ENCODE measurements at regions not wholly inside any gene's neighbourhood (a gene's known extent, or its start where the extent isn't known, plus 50 kb on each side); places are given as distances from the start of the nearest gene placed in this dataset.

GRCh38 chr12:38149395-38150073, 167.0 kb upstream of the ALG10B start:
- TF ChIP-seq Cebpa-rat (IDR thresholded peaks at IDR 0.05): no peak
- no peak overlapping the region for H3K4me2 ChIP-seq
- H3K9ac ChIP-seq: no peak overlapping the region
- no peak overlapping the region for H3K27ac ChIP-seq
- H4K20me1 ChIP-seq: no peaks in the 10 kb centered on the region
- H3K4me1 ChIP-seq: no peaks in the 10 kb centered on the region
- peaks cover 70 to 96% (median 86%) of the 10 kb centered on the region in 11 experiments for H3K9me3 ChIP-seq (replicated peaks in 1 of 11)
- no peak overlapping the region for H3K4me3 ChIP-seq
- no peaks in the 10 kb centered on the region for H3K27me3 ChIP-seq
- H3K36me3 ChIP-seq: no peaks in the 10 kb centered on the region

DNA sequence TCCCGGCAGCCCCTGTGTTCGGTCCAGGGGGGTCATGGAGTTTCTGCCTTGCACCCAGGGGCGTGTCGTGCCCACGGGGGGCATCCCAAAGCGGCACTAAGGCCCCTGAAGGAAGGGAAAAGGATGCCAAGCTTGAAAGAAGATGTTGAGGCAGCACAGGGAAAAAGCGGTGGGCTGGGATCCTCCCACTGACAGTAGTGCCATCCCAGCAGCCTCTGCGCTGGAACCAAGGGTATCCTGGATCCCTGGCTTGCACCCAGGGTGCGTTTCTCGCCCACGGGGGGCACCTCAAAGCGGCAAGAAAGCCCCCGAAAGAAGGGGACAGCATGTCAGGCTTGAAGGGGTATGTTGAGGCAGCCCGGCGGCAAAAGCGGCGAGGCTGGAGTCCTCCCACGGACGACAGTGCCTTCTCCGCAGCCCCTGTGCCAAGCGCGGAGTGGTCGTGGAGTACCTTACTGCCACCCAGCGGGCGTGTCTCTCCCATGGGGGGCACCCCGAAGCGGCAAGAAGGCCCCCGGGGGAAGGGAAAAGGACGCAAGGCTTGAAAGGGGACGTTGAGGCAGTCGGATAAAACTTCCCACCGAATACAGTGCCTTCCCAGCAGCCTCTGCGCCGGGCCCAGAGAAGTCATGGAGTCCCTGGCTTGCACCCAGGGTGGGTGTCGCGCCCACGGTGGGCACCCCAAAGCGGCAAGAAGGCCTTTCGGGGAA, 164.4 kb upstream of the ALG10B start:
- no peak for TF ChIP-seq Cebpa-rat (IDR thresholded peaks at IDR 0.05)
- no peaks in the 10 kb centered on the region for H3K4me1 ChIP-seq
- H4K20me1 ChIP-seq: no peaks in the 10 kb centered on the region
- no peak overlapping the region for H3K4me2 ChIP-seq
- no peak overlapping the region for H3K9ac ChIP-seq
- no peaks in the 10 kb centered on the region for H3K27me3 ChIP-seq
- no peaks in the 10 kb centered on the region for H3K36me3 ChIP-seq
- no peak overlapping the region for H3K4me3 ChIP-seq
- no peak overlapping the region for H3K27ac ChIP-seq
- H3K9me3 ChIP-seq (replicated peaks in 1 of 11): peaks cover 67 to 96% (median 86%) of the 10 kb centered on the region in 11 experiments

DNA sequence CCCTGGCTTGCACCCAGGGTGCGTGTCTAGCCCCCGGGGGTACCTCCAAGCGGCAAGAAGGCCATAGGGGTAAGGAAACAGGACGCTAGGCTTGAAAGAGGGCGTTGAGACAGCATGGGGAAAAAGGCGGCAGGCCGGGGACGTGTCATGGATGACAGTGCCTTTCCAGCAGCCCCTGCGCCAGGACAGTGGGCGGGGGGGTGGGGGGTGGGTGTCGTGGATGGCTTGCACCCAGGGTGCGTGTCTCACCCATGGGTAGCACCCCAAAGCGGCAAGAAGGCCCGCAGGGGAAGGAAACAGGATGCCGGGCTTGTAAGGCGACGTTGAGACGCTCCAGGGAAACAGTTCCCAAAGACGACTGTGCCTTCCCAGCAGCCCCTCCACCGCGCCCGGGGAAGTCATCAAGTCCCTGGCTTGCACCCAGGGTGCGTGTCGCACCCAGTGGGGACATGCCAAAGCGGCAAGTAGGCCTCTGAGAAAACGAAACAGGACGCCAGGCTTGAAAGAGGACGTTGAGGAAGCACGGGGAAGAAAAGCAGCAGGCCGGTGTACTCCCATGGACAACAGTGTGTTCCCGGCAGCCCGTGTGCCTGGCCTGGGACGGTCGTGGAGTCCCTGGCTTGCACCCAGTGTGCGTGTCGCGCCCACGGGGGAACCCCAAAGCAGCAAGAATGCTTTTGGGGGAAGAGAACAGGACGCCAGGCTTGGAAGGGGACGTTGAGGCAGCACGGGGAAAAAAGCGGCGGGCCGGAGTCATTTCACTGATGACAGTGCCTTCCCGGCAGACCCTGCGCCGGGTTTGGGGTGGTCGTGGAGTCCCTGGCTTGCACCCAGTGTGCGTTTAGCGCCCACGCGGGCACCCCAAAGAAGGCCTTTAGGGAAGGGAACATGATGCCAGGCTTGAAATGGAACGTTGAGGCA, 163.5 kb upstream of the ALG10B start:
- no peaks in the 10 kb centered on the region for H3K36me3 ChIP-seq
- H3K4me1 ChIP-seq: no peaks in the 10 kb centered on the region
- no peak overlapping the region for H3K27ac ChIP-seq
- H3K9me3 ChIP-seq (replicated peaks in 1 of 11): peaks cover 68 to 96% (median 86%) of the 10 kb centered on the region in 11 experiments
- H3K9ac ChIP-seq: no peak overlapping the region
- no peak for TF ChIP-seq Cebpa-rat (IDR thresholded peaks at IDR 0.05)
- no peaks in the 10 kb centered on the region for H3K27me3 ChIP-seq
- H4K20me1 ChIP-seq: no peaks in the 10 kb centered on the region
- H3K4me2 ChIP-seq: no peak overlapping the region
- H3K4me3 ChIP-seq: no peak overlapping the region

- no peaks in the 10 kb centered on the region for H3K27me3 ChIP-seq
- no peak overlapping the region for H3K9ac ChIP-seq
- H4K20me1 ChIP-seq: no peaks in the 10 kb centered on the region
- H3K36me3 ChIP-seq: no peaks in the 10 kb centered on the region
- H3K4me2 ChIP-seq: no peak overlapping the region
- no peaks in the 10 kb centered on the region for H3K4me1 ChIP-seq
- no peak overlapping the region for H3K4me3 ChIP-seq
- H3K9me3 ChIP-seq (replicated peaks in 1 of 11): peaks cover 69 to 96% (median 88%) of the 10 kb centered on the region in 11 experiments
- no peak overlapping the region for H3K27ac ChIP-seq
- TF ChIP-seq Cebpa-rat (IDR thresholded peaks at IDR 0.05): no peak
Measured at GRCh38 chr12:38153737-38154061, 162.9 kb upstream of the ALG10B start.

- Histone ChIP-seq H3K4me3 (no peak overlapping the region), H4K20me1 (no peaks in the 10 kb centered on the region), H3K27me3 (no peaks in the 10 kb centered on the region), H3K4me1 (no peaks in the 10 kb centered on the region), H3K27ac (no peak overlapping the region), H3K4me2 (no peak overlapping the region), H3K9me3 (replicated peaks in 1 of 11) (peaks cover 71 to 98% (median 91%) of the 10 kb centered on the region in 11 experiments), H3K9ac (no peak overlapping the region), H3K36me3 (no peaks in the 10 kb centered on the region)
- TF ChIP-seq Cebpa-rat (IDR thresholded peaks at IDR 0.05): no peak
Measured at GRCh38 chr12:38154096-38155019, 162.2 kb upstream of the ALG10B start.

DNA sequence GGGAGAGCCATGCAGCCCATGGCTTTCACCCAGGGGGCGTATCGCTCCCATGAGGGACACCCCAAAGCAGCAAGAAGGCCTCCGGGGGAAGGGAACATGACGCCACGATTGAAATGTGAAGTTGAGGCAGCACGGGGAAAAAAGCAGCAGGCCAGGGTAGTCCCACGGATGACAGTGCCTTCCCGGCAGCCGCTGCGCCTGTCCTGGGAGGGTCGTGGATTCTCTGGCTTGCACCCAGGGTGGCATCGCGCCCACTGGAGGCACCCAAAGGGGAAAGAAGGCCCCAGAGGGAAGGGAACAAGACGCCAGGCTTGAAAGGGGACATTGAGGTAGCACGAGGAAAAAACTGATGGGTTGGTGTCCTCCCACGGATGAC, 161.6 kb upstream of the ALG10B start:
- H3K4me3 ChIP-seq: no peak overlapping the region
- no peaks in the 10 kb centered on the region for H3K27me3 ChIP-seq

DNA sequence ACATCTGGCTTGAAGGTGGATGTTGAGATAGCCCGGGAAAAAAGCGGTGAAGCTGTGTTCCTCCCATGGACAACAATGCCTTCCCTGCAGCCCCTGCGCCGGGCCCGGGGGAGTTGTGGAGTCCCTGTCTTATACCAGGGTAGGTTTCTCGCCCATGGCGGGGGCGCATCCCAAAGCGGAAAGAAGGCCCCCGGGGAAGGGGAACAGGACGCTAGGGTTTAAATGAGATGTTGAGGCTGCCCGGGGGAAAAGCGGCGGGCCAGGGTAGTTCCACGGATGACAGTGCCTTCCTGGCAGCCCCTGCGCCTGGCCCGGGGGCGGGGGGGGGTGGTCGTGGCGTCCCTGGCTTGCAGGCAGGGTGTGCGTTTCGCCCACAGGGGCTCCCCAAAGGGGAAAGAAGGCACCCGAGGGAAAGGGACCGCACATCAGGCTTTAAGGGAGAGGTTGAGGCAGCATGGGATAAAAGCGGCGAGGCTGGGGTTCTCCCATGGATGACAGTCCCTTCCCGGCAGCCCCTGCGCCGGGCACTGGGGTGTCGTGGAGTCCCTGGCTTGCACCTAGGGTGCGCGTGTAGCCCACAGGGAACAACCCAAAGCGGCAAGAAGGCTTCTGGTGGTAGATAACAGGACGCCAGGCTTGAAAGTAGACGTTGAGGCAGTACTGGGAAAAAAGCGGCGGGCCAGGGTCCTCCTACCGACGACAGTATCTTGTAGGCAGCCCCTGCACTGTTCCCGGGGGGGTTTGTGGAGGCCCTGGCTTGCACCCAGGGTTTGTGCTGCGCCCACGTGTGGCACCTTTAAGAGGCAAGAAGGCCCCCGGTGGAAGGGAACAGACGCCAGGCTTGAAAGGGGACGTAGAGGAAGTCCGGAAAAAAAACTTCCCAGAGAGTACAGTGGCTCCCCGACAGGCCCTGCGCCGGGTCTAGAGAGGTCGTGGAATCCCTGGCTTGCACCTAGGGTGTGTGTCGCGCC, 160.8 kb upstream of the ALG10B start:
- Histone ChIP-seq H3K4me3 (no peak overlapping the region), H3K4me2 (no peak overlapping the region), H3K4me1 (no peaks in the 10 kb centered on the region), H3K9me3 (replicated peaks in 1 of 11) (peaks cover 65 to 98% (median 90%) of the 10 kb centered on the region in 11 experiments), H3K27me3 (no peaks in the 10 kb centered on the region), H3K9ac (no peak overlapping the region), H3K36me3 (no peaks in the 10 kb centered on the region), H3K27ac (no peak overlapping the region), H4K20me1 (no peaks in the 10 kb centered on the region)
- no peak for TF ChIP-seq Cebpa-rat (IDR thresholded peaks at IDR 0.05)

More for the DNA sequence above, 161.6 kb upstream of the ALG10B start:
- Histone ChIP-seq H3K36me3 (no peaks in the 10 kb centered on the region), H3K9me3 (replicated peaks in 1 of 11) (peaks cover 71 to 98% (median 91%) of the 10 kb centered on the region in 11 experiments), H3K27ac (no peak overlapping the region), H3K4me1 (no peaks in the 10 kb centered on the region), H3K4me2 (no peak overlapping the region), H3K9ac (no peak overlapping the region), H4K20me1 (no peaks in the 10 kb centered on the region)
- TF ChIP-seq Cebpa-rat (IDR thresholded peaks at IDR 0.05): no peak

All from BLaER1 treated with 17β-estradiol and CSF1 and Interleukin-3, amounts not matched to agents 10 nM and 100 nM (cell line).